Erythroblast (primary cell): ENCODE measurements at regions not wholly inside any gene's neighbourhood (a gene's known extent, or its start where the extent isn't known, plus 50 kb on each side); places are given as distances from the start of the nearest gene placed in this dataset.

ENCODE experiments used
- DNase-seq, 2 experiments: peaks; one replicate each; lab custom pipeline; 2025; lab: John Stamatoyannopoulos, UW
- GATA1 ChIP-seq: IDR thresholded peaks from 2 replicates; pipeline ENCODE4 v1.6.1; 2011; ENCODE audit warnings: low read depth, mild to moderate bottlenecking, control low read depth, low read length, moderate library complexity
- POLR2A ChIP-seq: IDR thresholded peaks from 2 replicates; pipeline ENCODE4 v1.6.1; 2011; ENCODE audit warnings: mild to moderate bottlenecking, low read length

DNA sequence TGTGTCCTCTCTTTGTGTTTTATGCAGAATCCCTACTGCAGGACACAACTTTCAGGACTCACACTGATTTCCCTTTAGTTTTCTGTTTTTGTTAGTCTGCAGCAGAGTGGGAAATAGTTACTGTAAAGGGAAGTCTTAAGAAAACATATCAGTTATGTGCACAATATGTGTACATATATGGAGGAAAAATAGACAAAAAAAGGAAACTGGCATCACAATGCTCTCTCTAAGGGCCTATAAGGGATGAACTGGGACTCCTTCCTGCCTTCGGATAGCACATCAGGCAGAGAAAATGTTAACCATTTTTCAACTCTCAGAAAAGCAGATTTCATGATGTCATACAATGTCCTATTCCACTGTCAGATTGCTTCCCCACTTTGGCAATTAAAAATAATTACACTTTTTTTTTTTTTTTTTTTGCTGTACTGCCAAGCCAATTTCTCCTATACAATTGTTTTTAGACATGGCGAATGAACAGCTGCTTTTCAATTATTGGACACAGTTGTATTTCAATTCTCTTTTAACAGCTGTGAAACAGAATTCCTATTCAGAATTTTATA lies 112.5 kb upstream of the KCNJ16 start:
- TF ChIP-seq GATA1 (no peak), POLR2A (no peak)
- no peak for DNase-seq

DNA sequence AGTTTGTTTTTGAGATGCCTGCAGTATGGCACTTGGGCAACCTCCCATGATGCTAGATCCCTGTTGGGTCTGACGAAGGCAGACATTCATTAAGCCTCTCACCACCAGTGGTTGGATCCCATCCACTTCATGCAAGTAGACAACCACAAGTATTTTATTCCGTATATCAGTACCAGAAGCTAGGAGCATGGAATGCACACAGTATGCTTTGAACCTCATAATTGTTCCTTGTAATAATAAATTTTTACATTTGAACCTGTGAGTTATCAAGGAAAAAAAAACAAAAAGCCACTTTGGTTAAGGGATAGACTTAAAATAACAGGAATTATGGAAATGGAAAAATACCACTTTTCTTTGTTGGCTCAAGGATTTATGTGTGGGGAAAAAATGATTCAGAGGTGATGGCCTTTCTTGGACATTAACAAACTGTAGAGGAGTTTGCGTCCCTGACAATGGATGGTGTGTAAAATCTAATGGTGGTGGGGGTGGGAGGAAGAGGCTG lies 107.1 kb upstream of the KCNJ16 start:
- no peak for DNase-seq
- TF ChIP-seq POLR2A, result no peak
- TF ChIP-seq GATA1, result no peak

GRCh38 chr17:69969897-69970296 lies 105.1 kb upstream of the KCNJ16 start:
- TF ChIP-seq GATA1 (no peak), POLR2A (no peak)
- no peak for DNase-seq

DNA sequence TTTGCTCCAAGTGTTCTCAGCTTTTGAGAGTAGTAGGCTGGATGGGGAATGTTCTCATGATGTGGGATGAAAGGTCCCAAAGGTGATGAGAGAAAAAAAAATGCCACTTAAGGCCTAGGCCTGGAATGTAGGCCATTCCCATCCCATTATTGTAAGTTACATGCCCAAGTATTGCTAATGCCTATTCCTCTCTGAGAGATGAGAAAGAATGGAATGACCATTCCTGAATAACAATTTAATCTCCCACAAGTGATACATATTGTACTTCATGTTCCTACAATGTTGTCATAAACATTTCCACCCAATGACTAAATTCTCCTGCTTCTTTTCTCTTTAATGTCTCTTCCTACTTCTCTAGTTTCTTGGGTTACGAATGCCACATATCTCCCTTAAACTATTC lies 102.8 kb upstream of the KCNJ16 start:
- TF ChIP-seq GATA1 (no peak), POLR2A (no peak)
- no peak for DNase-seq

DNA sequence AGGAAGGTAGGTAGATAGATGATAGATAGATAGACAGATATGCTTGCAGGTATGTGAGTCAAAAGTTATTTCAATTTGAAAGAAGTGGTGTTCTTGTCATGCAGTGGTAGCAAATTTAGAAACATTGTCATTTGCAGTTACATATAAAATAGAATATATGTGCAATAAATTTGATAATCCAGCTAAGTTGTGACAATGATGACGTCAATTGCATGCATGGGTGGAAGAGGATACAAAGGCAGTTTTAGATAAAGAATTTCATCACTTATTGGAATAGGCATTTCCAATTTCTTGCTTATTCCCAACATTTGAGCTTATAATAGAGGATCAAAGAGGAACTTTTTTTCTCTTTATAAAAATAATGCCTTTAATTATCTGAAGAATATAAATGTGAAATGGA lies 99.2 kb upstream of the KCNJ16 start:
- no peak for DNase-seq
- TF ChIP-seq POLR2A (no peak), GATA1 (no peak)

DNA sequence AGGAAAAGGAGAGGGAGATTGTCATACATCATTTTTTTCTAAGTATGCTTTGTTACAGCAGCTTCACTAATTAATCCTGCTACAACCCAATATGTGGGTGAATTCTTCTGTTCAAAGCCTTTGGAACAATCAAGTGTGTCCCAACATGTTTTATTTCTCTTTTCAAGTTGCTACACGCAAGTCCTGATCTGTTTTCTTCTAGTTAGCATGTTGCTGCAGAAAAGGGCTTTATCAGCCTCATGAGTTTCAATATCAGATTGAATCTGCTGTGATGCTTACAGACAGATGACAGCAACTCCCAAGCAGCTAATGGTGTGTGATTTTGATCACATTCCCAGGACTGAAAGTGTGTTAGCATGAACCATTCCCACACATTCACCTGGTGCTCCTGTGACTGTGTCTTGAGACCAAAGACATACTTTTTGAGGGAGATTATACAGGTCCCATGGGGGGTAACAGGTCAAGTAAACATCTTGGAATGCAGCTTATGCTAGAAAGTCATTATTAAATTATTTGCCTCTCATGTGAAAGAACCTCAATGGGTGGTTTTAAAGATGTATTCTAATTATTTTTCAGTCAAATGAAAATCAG lies 96.9 kb upstream of the KCNJ16 start:
- TF ChIP-seq GATA1 (no peak), POLR2A (no peak)
- DNase-seq, result no peak

DNA sequence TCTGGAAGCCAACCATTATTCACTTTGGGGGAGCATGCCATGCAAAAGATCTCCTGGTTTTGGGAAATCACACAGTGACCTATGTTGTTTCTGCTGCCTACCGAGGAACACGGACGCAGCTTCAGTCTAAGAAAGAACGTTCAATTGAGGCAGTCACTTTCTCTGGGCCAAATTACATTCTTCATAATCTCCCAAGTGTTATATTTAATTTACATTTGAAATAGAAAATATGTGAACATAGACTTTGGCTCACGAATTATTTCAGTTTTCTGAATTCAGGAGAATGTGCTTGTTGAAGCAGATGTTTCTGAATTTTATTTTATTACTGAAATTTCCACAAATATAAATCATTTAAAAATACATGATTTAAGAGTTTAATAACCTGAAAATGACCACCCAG lies 93.6 kb upstream of the KCNJ16 start:
- TF ChIP-seq POLR2A, result no peak
- TF ChIP-seq GATA1, result no peak
- no peak for DNase-seq

GRCh38 chr17:69995476-69995875 lies 79.5 kb upstream of the KCNJ16 start:
- no peak for DNase-seq

DNA sequence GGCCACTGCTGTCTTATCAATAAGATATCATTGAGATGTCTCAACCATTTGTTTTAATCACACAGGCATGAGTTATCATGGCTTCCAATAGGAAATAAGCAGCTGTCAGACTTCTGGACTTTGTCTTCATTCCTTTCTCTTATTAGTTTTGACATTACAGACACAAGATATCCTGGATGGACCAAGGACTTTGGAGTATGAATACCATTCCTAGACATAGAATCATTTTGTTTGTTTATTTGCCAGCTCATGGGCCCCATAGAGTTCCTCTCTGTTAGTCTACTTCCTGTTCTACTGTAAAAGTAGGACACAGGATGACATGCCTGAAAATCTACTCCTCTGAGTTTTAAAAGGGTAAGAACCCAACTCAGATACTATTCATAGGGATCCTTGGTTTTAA lies 77.7 kb upstream of the KCNJ16 start:
- no peak for DNase-seq
- TF ChIP-seq GATA1 (no peak), POLR2A (no peak)

More at GRCh38 chr17:69995476-69995875, 79.5 kb upstream of the KCNJ16 start:
- TF ChIP-seq POLR2A, result no peak

- DNase-seq, result no peak
- TF ChIP-seq GATA1 (no peak), POLR2A (no peak)
Observed at GRCh38 chr17:69999253-69999652, 75.8 kb upstream of the KCNJ16 start.

GRCh38 chr17:70006159-70006558 lies 68.9 kb upstream of the KCNJ16 start:
- TF ChIP-seq POLR2A (no peak), GATA1 (no peak)
- DNase-seq, result no peak

- TF ChIP-seq POLR2A (no peak), GATA1 (no peak)
Observed at GRCh38 chr17:70011750-70012149, 63.3 kb upstream of the KCNJ16 start.

DNA sequence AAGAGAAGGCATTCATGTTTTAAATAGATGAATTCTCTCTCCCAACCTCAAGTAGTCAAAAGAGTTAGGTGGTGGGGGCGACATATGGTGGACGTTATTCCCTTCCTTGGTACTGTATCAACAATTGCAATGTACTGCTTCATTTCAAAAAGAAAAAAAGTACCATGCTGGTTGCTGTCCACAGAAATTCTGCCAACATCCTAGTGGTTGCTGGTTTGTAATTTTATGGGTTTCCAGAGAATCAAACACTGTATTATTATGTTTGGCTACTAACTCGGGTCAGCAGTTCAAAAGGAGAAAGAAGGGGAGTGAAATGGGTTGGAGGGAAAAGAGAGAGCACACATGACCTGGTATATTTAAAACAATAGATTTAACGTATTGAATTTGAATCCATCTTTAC lies 61.1 kb upstream of the KCNJ16 start:
- no peak for DNase-seq
- TF ChIP-seq POLR2A, result no peak
- TF ChIP-seq GATA1, result no peak

More at GRCh38 chr17:70011750-70012149, 63.3 kb upstream of the KCNJ16 start:
- DNase-seq, result no peak

- TF ChIP-seq POLR2A (no peak), GATA1 (no peak)
Observed at GRCh38 chr17:70017112-70017511, 57.9 kb upstream of the KCNJ16 start.

GRCh38 chr17:70017941-70018340 lies 57.1 kb upstream of the KCNJ16 start:
- TF ChIP-seq POLR2A, result no peak
- TF ChIP-seq GATA1, result no peak
- no peak for DNase-seq

More at GRCh38 chr17:70017112-70017511, 57.9 kb upstream of the KCNJ16 start:
- no peak for DNase-seq

- TF ChIP-seq GATA1 (no peak), POLR2A (no peak)
- DNase-seq, result no peak
Observed at GRCh38 chr17:70021726-70022125, 53.3 kb upstream of the KCNJ16 start.
